Liver (tissue), 3 donors: ENCODE measurements at regions not wholly inside any gene's neighbourhood (a gene's known extent, or its start where the extent isn't known, plus 50 kb on each side); places are given as distances from the start of the nearest gene placed in this dataset.

Source experiments
- HNF4A ChIP-seq, 2 donors: conservative IDR thresholded peaks; 2 replicates each; pipeline ENCODE4 v1.6.1; 2016; ENCODE audit warnings: antibody characterized with exemption in 2 of 2, mild to moderate bottlenecking in 2 of 2
- JUND ChIP-seq, 2 donors: IDR thresholded peaks; 2 replicates each; pipeline ENCODE4 v1.6.1; 2016; ENCODE audit warnings: antibody characterized with exemption in 2 of 2
- RAD21 ChIP-seq, 2 donors: IDR thresholded peaks; 2 replicates each; pipeline ENCODE4 v1.6.1; 2016; ENCODE audit warnings: antibody characterized with exemption in 2 of 2, mild to moderate bottlenecking in 2 of 2
- TAF1 ChIP-seq: conservative IDR thresholded peaks from 2 replicates; pipeline ENCODE4 v1.6.1; 2016; ENCODE audit warnings: antibody characterized with exemption, mild to moderate bottlenecking
- YY1 ChIP-seq: IDR thresholded peaks from 2 replicates; pipeline ENCODE4 v1.6.1; 2016; ENCODE audit warnings: antibody characterized with exemption, mild to moderate bottlenecking
- ZBTB33 ChIP-seq: IDR thresholded peaks from 2 replicates; pipeline ENCODE4 v1.6.1; 2016; ENCODE audit warnings: antibody characterized with exemption
- TF ChIP-seq, protein P1 (sequence below): fragments of 150-350 bp; IDR thresholded peaks from 2 replicates; pipeline ENCODE4 v1.5.1; 2017; ENCODE audit warnings: improper control_type of control experiment, low read depth, low read length; ENCODE audit not compliant: missing input control
- TF ChIP-seq, protein P2 (sequence below): IDR thresholded peaks from 2 replicates; pipeline ENCODE4 v1.6.1; 2016; ENCODE audit warnings: antibody characterized with exemption, mild to moderate bottlenecking
- TF ChIP-seq, protein P3 (sequence below): IDR thresholded peaks from 2 replicates; pipeline ENCODE4 v1.6.1; 2016; ENCODE audit warnings: antibody characterized with exemption
- TF ChIP-seq, protein P4 (sequence below): IDR thresholded peaks from 2 replicates; pipeline ENCODE4 v1.6.1; 2016; ENCODE audit warnings: antibody characterized with exemption
- donor health status: healthy.
- donor health status: healthy.

DNA sequence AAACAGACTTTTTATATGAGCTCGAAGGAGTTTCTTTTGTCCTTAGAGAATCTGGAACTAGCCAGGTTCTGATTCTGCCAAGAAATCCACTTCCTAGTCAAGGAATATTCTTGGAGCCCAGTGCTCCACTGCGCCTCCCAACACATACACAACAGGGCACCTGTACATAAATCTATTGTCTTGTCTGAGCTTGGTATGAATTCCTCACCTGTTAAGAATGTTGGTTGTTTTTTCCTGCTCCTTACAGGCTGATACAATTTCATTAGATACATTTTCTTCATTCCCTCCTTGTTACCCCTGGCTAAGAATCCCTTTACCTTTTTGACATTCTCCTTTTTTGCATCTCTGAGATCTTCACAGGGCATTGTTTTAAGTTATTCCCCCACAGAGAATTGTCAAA is 56.0 kb upstream of the FZD7 start:
- TF ChIP-seq, protein P1, sequence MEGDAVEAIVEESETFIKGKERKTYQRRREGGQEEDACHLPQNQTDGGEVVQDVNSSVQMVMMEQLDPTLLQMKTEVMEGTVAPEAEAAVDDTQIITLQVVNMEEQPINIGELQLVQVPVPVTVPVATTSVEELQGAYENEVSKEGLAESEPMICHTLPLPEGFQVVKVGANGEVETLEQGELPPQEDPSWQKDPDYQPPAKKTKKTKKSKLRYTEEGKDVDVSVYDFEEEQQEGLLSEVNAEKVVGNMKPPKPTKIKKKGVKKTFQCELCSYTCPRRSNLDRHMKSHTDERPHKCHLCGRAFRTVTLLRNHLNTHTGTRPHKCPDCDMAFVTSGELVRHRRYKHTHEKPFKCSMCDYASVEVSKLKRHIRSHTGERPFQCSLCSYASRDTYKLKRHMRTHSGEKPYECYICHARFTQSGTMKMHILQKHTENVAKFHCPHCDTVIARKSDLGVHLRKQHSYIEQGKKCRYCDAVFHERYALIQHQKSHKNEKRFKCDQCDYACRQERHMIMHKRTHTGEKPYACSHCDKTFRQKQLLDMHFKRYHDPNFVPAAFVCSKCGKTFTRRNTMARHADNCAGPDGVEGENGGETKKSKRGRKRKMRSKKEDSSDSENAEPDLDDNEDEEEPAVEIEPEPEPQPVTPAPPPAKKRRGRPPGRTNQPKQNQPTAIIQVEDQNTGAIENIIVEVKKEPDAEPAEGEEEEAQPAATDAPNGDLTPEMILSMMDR, result no peak
- TF ChIP-seq ZBTB33 (no peak), TAF1 (no peak), JUND (IDR thresholded peaks at IDR 0.05) (no peak), RAD21 (IDR thresholded peaks at IDR 0.05) (no peak), YY1 (no peak), HNF4A (conservative IDR thresholded peaks at IDR 0.05) (no peak)
- TF ChIP-seq, protein P2, sequence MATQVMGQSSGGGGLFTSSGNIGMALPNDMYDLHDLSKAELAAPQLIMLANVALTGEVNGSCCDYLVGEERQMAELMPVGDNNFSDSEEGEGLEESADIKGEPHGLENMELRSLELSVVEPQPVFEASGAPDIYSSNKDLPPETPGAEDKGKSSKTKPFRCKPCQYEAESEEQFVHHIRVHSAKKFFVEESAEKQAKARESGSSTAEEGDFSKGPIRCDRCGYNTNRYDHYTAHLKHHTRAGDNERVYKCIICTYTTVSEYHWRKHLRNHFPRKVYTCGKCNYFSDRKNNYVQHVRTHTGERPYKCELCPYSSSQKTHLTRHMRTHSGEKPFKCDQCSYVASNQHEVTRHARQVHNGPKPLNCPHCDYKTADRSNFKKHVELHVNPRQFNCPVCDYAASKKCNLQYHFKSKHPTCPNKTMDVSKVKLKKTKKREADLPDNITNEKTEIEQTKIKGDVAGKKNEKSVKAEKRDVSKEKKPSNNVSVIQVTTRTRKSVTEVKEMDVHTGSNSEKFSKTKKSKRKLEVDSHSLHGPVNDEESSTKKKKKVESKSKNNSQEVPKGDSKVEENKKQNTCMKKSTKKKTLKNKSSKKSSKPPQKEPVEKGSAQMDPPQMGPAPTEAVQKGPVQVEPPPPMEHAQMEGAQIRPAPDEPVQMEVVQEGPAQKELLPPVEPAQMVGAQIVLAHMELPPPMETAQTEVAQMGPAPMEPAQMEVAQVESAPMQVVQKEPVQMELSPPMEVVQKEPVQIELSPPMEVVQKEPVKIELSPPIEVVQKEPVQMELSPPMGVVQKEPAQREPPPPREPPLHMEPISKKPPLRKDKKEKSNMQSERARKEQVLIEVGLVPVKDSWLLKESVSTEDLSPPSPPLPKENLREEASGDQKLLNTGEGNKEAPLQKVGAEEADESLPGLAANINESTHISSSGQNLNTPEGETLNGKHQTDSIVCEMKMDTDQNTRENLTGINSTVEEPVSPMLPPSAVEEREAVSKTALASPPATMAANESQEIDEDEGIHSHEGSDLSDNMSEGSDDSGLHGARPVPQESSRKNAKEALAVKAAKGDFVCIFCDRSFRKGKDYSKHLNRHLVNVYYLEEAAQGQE, result no peak
- TF ChIP-seq, protein P3, sequence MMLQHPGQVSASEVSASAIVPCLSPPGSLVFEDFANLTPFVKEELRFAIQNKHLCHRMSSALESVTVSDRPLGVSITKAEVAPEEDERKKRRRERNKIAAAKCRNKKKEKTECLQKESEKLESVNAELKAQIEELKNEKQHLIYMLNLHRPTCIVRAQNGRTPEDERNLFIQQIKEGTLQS, result no peak
- TF ChIP-seq, protein P4, sequence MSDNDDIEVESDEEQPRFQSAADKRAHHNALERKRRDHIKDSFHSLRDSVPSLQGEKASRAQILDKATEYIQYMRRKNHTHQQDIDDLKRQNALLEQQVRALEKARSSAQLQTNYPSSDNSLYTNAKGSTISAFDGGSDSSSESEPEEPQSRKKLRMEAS, result no peak
